Liver (tissue), 3 donors: ENCODE measurements at regions not wholly inside any gene's neighbourhood (a gene's known extent, or its start where the extent isn't known, plus 50 kb on each side); places are given as distances from the start of the nearest gene placed in this dataset.

Source experiments
- EGR1 ChIP-seq, 2 donors: IDR thresholded peaks; 2 replicates each; pipeline ENCODE4 v1.6.1; 2016 to 2018; ENCODE audit warnings: antibody characterized with exemption in 2 of 2, low read depth in 2 of 2
- FOXA1 ChIP-seq: IDR thresholded peaks from 2 replicates; pipeline ENCODE4 v1.6.1; 2016; ENCODE audit warnings: antibody characterized with exemption
- HNF4A ChIP-seq, 2 donors: conservative IDR thresholded peaks; 2 replicates each; pipeline ENCODE4 v1.6.1; 2016; ENCODE audit warnings: antibody characterized with exemption in 2 of 2, mild to moderate bottlenecking in 2 of 2
- JUND ChIP-seq, 2 donors: IDR thresholded peaks; 2 replicates each; pipeline ENCODE4 v1.6.1; 2016; ENCODE audit warnings: antibody characterized with exemption in 2 of 2
- RAD21 ChIP-seq, 2 donors: IDR thresholded peaks; 2 replicates each; pipeline ENCODE4 v1.6.1; 2016; ENCODE audit warnings: antibody characterized with exemption in 2 of 2, mild to moderate bottlenecking in 2 of 2
- REST ChIP-seq: IDR thresholded peaks from 2 replicates; pipeline ENCODE4 v1.6.1; 2016; ENCODE audit warnings: antibody characterized with exemption, mild to moderate bottlenecking
- RXRA ChIP-seq, 2 donors: IDR thresholded peaks; 2 replicates each; pipeline ENCODE4 v1.6.1; 2017 to 2018; ENCODE audit warnings: antibody characterized with exemption in 2 of 2, mild to moderate bottlenecking in 1 of 2
- SP1 ChIP-seq: IDR thresholded peaks from 2 replicates; pipeline ENCODE4 v1.6.1; 2018; ENCODE audit warnings: antibody characterized with exemption, mild to moderate bottlenecking
- TAF1 ChIP-seq: conservative IDR thresholded peaks from 2 replicates; pipeline ENCODE4 v1.6.1; 2016; ENCODE audit warnings: antibody characterized with exemption, mild to moderate bottlenecking
- YY1 ChIP-seq: IDR thresholded peaks from 2 replicates; pipeline ENCODE4 v1.6.1; 2016; ENCODE audit warnings: antibody characterized with exemption, mild to moderate bottlenecking
- TF ChIP-seq, protein P1 (sequence below): fragments of 150-350 bp; IDR thresholded peaks from 2 replicates; pipeline ENCODE4 v1.5.1; 2017; ENCODE audit warnings: improper control_type of control experiment, low read depth, low read length; ENCODE audit not compliant: missing input control
- TF ChIP-seq, protein P2 (sequence below): IDR thresholded peaks from 2 replicates; pipeline ENCODE4 v1.6.1; 2016; ENCODE audit warnings: antibody characterized with exemption
- TF ChIP-seq, protein P3 (sequence below): IDR thresholded peaks from 2 replicates; pipeline ENCODE4 v1.6.1; 2016; ENCODE audit warnings: antibody characterized with exemption
- donor health status: healthy.
- donor health status: healthy.

DNA sequence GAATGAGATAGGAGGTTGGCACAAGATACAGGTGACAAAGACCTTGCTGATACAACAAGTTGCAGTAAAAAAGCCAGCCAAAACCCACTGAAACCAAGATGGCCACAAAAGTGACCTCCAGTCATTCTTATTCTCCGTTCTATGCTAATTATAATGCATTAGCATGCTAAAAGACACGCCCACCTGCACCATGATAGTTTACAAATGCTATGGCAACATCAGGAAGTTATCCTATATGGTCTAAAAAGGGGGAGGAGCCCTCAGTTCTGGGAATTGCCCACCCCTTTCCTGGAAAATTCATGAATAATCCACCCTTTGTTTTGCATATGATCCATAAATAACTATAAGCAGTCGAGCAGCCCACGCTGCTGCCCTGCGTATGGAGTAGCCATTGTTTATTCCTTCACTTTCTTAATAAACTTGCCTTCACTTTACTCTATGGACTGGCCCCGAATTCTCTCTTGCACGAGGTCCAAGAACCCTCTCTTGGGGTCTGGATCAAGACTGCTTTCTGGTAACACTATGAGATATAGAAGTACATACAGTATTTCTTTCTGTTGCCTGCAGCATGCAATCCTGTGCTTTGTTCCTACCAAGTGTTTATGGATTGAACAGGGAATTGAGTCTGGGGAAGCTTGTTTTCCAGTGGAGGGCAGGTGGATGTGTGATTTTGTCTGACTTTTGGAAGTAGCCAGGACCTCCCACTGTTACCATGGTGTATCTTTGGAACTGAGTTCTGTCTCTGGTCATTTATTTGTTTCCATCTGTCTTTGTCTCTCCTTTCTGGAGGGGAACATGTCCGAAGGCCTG is 72.0 kb upstream of the TGM3 start:
- TF ChIP-seq, protein P1, sequence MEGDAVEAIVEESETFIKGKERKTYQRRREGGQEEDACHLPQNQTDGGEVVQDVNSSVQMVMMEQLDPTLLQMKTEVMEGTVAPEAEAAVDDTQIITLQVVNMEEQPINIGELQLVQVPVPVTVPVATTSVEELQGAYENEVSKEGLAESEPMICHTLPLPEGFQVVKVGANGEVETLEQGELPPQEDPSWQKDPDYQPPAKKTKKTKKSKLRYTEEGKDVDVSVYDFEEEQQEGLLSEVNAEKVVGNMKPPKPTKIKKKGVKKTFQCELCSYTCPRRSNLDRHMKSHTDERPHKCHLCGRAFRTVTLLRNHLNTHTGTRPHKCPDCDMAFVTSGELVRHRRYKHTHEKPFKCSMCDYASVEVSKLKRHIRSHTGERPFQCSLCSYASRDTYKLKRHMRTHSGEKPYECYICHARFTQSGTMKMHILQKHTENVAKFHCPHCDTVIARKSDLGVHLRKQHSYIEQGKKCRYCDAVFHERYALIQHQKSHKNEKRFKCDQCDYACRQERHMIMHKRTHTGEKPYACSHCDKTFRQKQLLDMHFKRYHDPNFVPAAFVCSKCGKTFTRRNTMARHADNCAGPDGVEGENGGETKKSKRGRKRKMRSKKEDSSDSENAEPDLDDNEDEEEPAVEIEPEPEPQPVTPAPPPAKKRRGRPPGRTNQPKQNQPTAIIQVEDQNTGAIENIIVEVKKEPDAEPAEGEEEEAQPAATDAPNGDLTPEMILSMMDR = no peak
- TF ChIP-seq TAF1 (no peak), RAD21 (IDR thresholded peaks at IDR 0.05) (no peak), JUND (IDR thresholded peaks at IDR 0.05) (no peak), SP1 (no peak), RXRA (IDR thresholded peaks at IDR 0.05) (no peak), YY1 (no peak), REST (no peak), EGR1 (IDR thresholded peaks at IDR 0.05; ENCODE audit: low read depth in 2 of 2) (no peak), FOXA1 (no peak), HNF4A (conservative IDR thresholded peaks at IDR 0.05) (no peak)
- TF ChIP-seq, protein P2, sequence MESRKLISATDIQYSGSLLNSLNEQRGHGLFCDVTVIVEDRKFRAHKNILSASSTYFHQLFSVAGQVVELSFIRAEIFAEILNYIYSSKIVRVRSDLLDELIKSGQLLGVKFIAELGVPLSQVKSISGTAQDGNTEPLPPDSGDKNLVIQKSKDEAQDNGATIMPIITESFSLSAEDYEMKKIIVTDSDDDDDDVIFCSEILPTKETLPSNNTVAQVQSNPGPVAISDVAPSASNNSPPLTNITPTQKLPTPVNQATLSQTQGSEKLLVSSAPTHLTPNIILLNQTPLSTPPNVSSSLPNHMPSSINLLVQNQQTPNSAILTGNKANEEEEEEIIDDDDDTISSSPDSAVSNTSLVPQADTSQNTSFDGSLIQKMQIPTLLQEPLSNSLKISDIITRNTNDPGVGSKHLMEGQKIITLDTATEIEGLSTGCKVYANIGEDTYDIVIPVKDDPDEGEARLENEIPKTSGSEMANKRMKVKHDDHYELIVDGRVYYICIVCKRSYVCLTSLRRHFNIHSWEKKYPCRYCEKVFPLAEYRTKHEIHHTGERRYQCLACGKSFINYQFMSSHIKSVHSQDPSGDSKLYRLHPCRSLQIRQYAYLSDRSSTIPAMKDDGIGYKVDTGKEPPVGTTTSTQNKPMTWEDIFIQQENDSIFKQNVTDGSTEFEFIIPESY = no peak
- TF ChIP-seq, protein P3, sequence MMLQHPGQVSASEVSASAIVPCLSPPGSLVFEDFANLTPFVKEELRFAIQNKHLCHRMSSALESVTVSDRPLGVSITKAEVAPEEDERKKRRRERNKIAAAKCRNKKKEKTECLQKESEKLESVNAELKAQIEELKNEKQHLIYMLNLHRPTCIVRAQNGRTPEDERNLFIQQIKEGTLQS = no peak
